ENCODE measurements at regions not wholly inside any gene's neighbourhood (a gene's known extent, or its start where the extent isn't known, plus 50 kb on each side); places are given as distances from the start of the nearest gene placed in this dataset.

- no peak for DNase-seq (ENCODE audit: low read depth)
- H3K4me3 ChIP-seq (ENCODE audit: low read depth, low read length), result no peak overlapping the region
- TF ChIP-seq CTCF (IDR thresholded peaks at IDR 0.05; ENCODE audit: insufficient read depth, low read depth, low read length, missing control alignments), result no peak
These were observed 144.7 kb downstream of the TLE3 start for GRCh38 chr15:69953051-69953450.

- TF ChIP-seq CTCF (IDR thresholded peaks at IDR 0.05; ENCODE audit: insufficient read depth, low read depth, low read length, missing control alignments), result no peak
- H3K4me3 ChIP-seq (ENCODE audit: low read depth, low read length), result no peak overlapping the region
- DNase-seq (ENCODE audit: low read depth), result no peak
These were observed 143.9 kb downstream of the TLE3 start for GRCh38 chr15:69953816-69954215.

- TF ChIP-seq CTCF (IDR thresholded peaks at IDR 0.05; ENCODE audit: insufficient read depth, low read depth, low read length, missing control alignments), result no peak
- no peak overlapping the region for H3K4me3 ChIP-seq (ENCODE audit: low read depth, low read length)
- DNase-seq (ENCODE audit: low read depth), result no peak
These were observed 143.1 kb downstream of the TLE3 start for GRCh38 chr15:69954666-69955065.

GRCh38 chr15:69955240-69955894, 142.3 kb downstream of the TLE3 start:
- peak; percentile 10 for TF ChIP-seq CTCF (IDR thresholded peaks at IDR 0.05; ENCODE audit: insufficient read depth, low read depth, low read length, missing control alignments)
- no peak overlapping the region for H3K4me3 ChIP-seq (ENCODE audit: low read depth, low read length)
- peak; percentile 26 for DNase-seq (ENCODE audit: low read depth)

- no peak for DNase-seq (ENCODE audit: low read depth)
- no peak overlapping the region for H3K4me3 ChIP-seq (ENCODE audit: low read depth, low read length)
- no peak for TF ChIP-seq CTCF (IDR thresholded peaks at IDR 0.05; ENCODE audit: insufficient read depth, low read depth, low read length, missing control alignments)
These were observed 141.3 kb downstream of the TLE3 start for GRCh38 chr15:69956417-69956816.

- no peak overlapping the region for H3K4me3 ChIP-seq (ENCODE audit: low read depth, low read length)
- DNase-seq (ENCODE audit: low read depth), result peak; percentile 12
- TF ChIP-seq CTCF (IDR thresholded peaks at IDR 0.05; ENCODE audit: insufficient read depth, low read depth, low read length, missing control alignments), result no peak
These were observed 140.5 kb downstream of the TLE3 start for GRCh38 chr15:69957175-69957574.

- DNase-seq (ENCODE audit: low read depth), result no peak
- no peak overlapping the region for H3K4me3 ChIP-seq (ENCODE audit: low read depth, low read length)
- TF ChIP-seq CTCF (IDR thresholded peaks at IDR 0.05; ENCODE audit: insufficient read depth, low read depth, low read length, missing control alignments), result no peak
These were observed 139.1 kb downstream of the TLE3 start for GRCh38 chr15:69958496-69959084.

All from GM12865 (cell line).